SIG-M5 treated with dmso at 0.1 percent for 504 hours (cell line): ENCODE measurements at regions not wholly inside any gene's neighbourhood (a gene's known extent, or its start where the extent isn't known, plus 50 kb on each side); places are given as distances from the start of the nearest gene placed in this dataset.
"Not testable (repeated sequence)": the region's sequence is repeated elsewhere in the genome, so short reads cannot be mapped to it uniquely, and the experiment has no call there.

ENCODE experiments used
- DNase-seq: peaks from one replicate; lab custom pipeline; 2025; ENCODE audit not compliant: unreplicated experiment; lab: John Stamatoyannopoulos, UW

GRCh38 chr18:28476302-28476701, 299.4 kb upstream of the CDH2 start:
- DNase-seq = no peak

GRCh38 chr18:28469946-28470345, 293.0 kb upstream of the CDH2 start:
- DNase-seq = no peak

GRCh38 chr18:28468901-28469300, 292.0 kb upstream of the CDH2 start:
- no peak for DNase-seq

DNA sequence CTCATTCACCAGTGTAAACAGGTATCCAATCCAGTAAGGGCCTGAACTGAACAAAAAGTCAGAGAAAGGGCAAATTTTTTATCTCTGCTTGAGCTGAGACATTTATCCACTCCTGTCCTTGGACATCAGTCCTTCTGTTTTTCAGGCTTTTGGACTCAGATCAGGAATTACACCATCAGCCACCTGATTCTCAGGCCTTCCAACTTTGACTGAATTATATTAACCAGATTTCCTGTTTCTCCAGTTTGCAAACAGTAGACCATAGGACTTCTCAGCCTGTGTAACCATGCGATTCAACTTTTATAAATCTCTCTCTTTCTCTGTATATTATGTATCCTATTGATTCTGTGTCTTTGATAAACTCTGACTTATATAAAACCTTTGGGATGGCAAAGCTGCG, 289.3 kb upstream of the CDH2 start:
- DNase-seq = no peak

- no peak for DNase-seq
Measured at GRCh38 chr18:28459587-28459986, 282.7 kb upstream of the CDH2 start.

GRCh38 chr18:28458751-28459150, 281.8 kb upstream of the CDH2 start:
- DNase-seq = no peak

GRCh38 chr18:28457784-28458183, 280.9 kb upstream of the CDH2 start:
- DNase-seq = no peak

- DNase-seq = no peak
Measured at GRCh38 chr18:28455971-28456370, 279.0 kb upstream of the CDH2 start.

- DNase-seq = no peak
Measured at GRCh38 chr18:28439870-28440269, 262.9 kb upstream of the CDH2 start.

DNA sequence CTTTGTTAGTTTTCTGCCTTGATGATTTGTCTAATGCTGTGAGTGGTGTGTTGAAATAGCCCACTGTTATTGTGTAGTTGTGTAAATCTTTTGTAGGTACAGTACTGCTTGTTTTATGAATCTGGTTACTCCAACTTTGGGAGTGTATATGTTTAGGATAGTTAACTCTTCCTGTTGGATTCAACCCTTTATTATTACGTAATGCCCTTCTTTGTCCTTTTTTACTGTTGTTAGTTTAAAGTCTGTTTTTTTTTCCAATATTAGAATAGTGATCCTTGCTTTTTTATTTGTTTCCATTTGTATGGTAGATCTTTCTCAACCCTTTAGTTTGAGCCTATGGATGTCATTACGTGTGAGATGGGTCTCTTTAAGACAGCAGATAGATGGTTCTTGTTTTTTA, 261.5 kb upstream of the CDH2 start:
- DNase-seq = no peak

DNA sequence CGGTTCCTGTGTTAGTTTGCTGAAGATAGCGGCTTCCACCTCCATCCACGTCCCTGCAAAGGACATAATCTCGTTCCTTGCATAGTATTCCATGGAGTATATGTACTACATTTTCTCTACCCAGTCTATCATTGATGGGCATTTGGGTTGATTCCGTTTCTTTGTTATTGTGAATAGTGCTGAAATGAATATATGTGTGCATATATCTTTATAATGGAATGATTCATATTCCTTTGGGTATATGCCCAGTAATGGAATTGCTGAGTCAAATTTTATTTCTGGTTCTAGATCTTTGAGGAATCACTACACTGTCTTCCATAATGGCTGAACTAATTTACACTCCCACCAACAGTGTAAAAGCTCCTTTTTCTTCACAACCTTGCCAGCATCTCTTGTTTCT, 255.4 kb upstream of the CDH2 start:
- no peak for DNase-seq

GRCh38 chr18:28425886-28426285, 249.0 kb upstream of the CDH2 start:
- DNase-seq = no peak

DNA sequence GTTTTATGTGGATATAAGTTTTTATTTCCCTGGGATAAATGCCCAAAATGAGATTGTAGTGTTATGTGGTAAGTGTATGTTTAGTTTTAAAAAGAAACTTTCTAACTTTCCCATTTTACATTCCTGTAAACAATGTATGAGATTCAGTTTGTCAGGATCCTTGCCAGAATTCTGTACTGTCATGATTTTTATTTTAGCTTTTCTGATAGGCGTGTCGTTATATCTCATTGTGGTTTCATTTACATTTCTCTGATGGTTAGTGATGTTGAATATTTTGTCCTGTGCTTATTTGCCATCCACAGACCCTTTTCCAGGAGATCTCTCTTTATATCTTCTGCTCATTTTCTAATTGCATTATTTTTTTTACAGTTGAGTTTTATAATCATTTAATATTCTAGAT, 245.6 kb upstream of the CDH2 start:
- DNase-seq = no peak

GRCh38 chr18:28421950-28422349, 245.0 kb upstream of the CDH2 start:
- not testable (repeated sequence) for DNase-seq

GRCh38 chr18:28412521-28412920, 235.6 kb upstream of the CDH2 start:
- no peak for DNase-seq

GRCh38 chr18:28411806-28412205, 234.9 kb upstream of the CDH2 start:
- DNase-seq = no peak

- DNase-seq = no peak
Measured at GRCh38 chr18:28409811-28410210, 232.9 kb upstream of the CDH2 start.

GRCh38 chr18:28408528-28408927, 231.6 kb upstream of the CDH2 start:
- no peak for DNase-seq

GRCh38 chr18:28407681-28408080, 230.8 kb upstream of the CDH2 start:
- no peak for DNase-seq

GRCh38 chr18:28406533-28406932, 229.6 kb upstream of the CDH2 start:
- DNase-seq = no peak

DNA sequence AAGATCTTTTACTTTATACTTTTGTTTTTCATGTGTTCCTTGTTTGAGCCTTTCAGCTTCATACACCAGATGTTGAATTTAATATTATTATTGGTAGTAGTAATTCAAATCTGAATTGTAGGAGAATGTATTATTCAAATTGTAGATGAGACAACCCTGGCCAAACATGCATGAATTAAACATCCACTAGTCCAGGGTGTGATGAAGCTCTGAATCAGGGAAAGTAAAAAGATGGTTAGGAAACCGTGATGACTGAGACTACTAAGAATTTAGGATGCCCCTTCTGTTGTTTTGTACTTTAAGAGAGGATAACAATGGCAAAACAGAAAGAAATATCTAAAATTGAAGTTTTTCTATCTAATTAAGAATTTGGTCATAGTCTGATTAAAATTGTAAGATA, 227.8 kb upstream of the CDH2 start:
- no peak for DNase-seq

DNA sequence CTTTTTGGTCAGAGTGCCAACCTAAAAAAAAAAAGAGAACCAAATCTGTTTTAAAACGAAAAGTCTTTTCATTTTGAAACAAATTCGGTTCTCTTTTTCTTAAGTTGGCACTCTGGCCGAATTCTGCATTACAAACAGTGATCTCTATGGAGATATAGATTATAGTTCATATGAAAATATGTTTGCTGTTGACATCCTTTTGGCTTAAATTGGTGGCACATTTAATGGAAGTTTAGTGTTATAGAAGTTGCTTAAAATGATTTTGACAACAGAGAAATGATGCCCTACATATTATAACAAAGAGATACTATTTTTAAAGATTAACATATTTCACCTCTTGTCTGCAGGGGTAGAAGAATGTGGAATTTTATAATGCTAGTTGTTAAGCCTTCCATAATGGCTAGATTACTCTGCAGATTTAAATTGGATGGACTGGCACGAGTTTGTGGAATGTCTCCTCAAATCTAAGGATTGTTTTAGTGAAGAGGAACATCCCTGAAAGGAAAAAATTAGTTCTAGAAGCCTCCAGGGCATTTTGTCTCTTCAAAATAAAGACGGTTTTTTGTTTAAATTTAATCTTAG, 222.9 kb upstream of the CDH2 start:
- no peak for DNase-seq

DNA sequence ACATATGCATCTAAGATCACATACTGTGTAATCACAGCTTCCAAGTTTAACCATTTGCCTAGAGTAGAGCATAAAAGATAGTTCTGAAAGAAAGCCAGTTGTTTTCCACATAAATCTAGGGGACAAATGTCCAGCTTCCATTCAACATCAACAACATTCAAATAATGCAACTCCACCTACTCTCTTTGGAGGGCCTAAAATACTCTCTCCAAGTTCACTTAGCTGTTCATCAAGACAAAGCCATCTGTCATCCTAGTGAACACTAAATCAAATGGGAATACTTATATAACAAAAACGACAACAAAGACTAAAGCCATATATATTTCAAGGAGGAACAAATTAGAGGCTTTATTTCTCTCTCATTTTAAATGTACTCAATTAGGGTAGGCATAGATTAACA, 221.5 kb upstream of the CDH2 start:
- DNase-seq = no peak

GRCh38 chr18:28390022-28390421, 213.1 kb upstream of the CDH2 start:
- no peak for DNase-seq
